ENCODE measurements at regions not wholly inside any gene's neighbourhood (a gene's known extent, or its start where the extent isn't known, plus 50 kb on each side); places are given as distances from the start of the nearest gene placed in this dataset.

GRCh38 chr18:51300912-51301311 lies 103.4 kb upstream of the MEX3C start:
- no peak overlapping the region for H3K4me3 ChIP-seq
- intact Hi-C loops (cut with DNase I), result no loop called here
- no peaks in the 10 kb centered on the region for H3K4me1 ChIP-seq
- H3K36me3 ChIP-seq, result no peaks in the 10 kb centered on the region
- no peak for DNase-seq (ENCODE audit: low spot score in 2 of 2)
- H3K27ac ChIP-seq, result no peak overlapping the region
- H3K9me3 ChIP-seq, result no peaks in the 10 kb centered on the region
- no peaks in the 10 kb centered on the region for H3K27me3 ChIP-seq
- no peak for TF ChIP-seq CTCF (IDR thresholded peaks at IDR 0.05)

- no peak for DNase-seq (ENCODE audit: low spot score in 2 of 2)
- Histone ChIP-seq H3K27me3 (no peaks in the 10 kb centered on the region), H3K4me3 (no peak overlapping the region), H3K4me1 (no peaks in the 10 kb centered on the region), H3K36me3 (no peaks in the 10 kb centered on the region), H3K27ac (no peak overlapping the region), H3K9me3 (no peaks in the 10 kb centered on the region)
- TF ChIP-seq CTCF (IDR thresholded peaks at IDR 0.05), result no peak
- intact Hi-C loops (cut with DNase I), result no loop called here
These were observed 103.9 kb upstream of the MEX3C start for GRCh38 chr18:51301376-51301775.

DNA sequence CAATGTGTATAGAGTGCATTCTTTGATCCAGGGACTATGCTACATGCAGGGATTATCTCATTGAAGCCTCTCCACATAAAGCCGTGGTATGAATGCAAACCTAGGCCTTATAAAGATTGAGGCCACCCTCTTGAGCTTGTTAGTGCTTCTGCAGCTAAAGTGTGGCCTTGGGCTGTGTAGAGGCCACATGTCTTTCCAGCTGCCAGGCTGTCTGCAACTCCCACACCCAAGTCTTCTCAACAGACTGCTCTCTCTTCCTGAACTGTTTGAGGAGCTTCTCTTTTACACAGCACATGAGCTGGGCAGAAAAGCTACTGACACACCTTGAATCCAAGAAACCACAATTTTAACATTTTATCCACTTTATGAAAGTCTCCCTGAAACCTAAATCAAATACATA lies 119.2 kb upstream of the MEX3C start:
- no peaks in the 10 kb centered on the region for H3K27me3 ChIP-seq
- H3K27ac ChIP-seq, result no peak overlapping the region
- DNase-seq (ENCODE audit: low spot score in 2 of 2), result no peak
- TF ChIP-seq CTCF (IDR thresholded peaks at IDR 0.05), result no peak
- intact Hi-C loops (cut with DNase I), result no loop called here
- H3K36me3 ChIP-seq, result no peaks in the 10 kb centered on the region
- H3K9me3 ChIP-seq, result no peaks in the 10 kb centered on the region
- H3K4me3 ChIP-seq, result no peak overlapping the region
- no peaks in the 10 kb centered on the region for H3K4me1 ChIP-seq

GRCh38 chr18:51321696-51322095 lies 124.2 kb upstream of the MEX3C start:
- DNase-seq (ENCODE audit: low spot score in 2 of 2), result no peak
- H3K36me3 ChIP-seq, result no peaks in the 10 kb centered on the region
- TF ChIP-seq CTCF (IDR thresholded peaks at IDR 0.05), result no peak
- intact Hi-C loops (cut with DNase I), result no loop called here
- H3K27ac ChIP-seq, result no peak overlapping the region
- no peak overlapping the region for H3K4me3 ChIP-seq
- no peaks in the 10 kb centered on the region for H3K9me3 ChIP-seq
- no peaks in the 10 kb centered on the region for H3K4me1 ChIP-seq
- H3K27me3 ChIP-seq, result no peaks in the 10 kb centered on the region

- no peak for DNase-seq (ENCODE audit: low spot score in 2 of 2)
- Histone ChIP-seq H3K4me1 (no peaks in the 10 kb centered on the region), H3K27ac (no peak overlapping the region), H3K36me3 (no peaks in the 10 kb centered on the region), H3K9me3 (no peaks in the 10 kb centered on the region), H3K4me3 (no peak overlapping the region), H3K27me3 (no peaks in the 10 kb centered on the region)
- intact Hi-C loops (cut with DNase I), result no loop called here
- TF ChIP-seq CTCF (IDR thresholded peaks at IDR 0.05), result no peak
These were observed 126.5 kb upstream of the MEX3C start for GRCh38 chr18:51323961-51324360.

DNA sequence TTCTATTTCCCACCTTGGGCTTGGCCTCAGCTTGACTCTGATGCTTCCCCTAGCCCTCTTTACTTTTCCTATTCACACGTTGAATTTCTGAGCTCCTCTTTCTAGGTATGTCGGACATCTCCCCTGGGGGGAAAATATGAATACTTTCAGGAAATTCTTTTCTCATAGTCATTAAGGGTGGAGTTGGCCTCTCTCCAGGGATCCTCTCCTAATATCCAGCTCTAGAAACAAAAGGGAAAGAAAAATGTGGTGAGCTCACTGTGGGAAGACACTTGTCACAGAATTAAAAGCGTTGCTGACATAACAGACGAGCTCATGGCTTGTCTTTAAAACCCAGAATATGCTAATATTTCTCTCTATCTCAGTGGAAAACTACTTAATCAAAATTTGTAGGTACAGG lies 132.7 kb upstream of the MEX3C start:
- TF ChIP-seq CTCF (IDR thresholded peaks at IDR 0.05), result no peak
- Histone ChIP-seq H3K27me3 (no peaks in the 10 kb centered on the region), H3K36me3 (no peaks in the 10 kb centered on the region), H3K4me3 (no peak overlapping the region), H3K9me3 (no peaks in the 10 kb centered on the region), H3K27ac (no peak overlapping the region), H3K4me1 (no peaks in the 10 kb centered on the region)
- DNase-seq (ENCODE audit: low spot score in 2 of 2), result no peak
- intact Hi-C loops (cut with DNase I), result no loop called here

Measured in ascending aorta (tissue), 2 donors.